ENCODE measurements at regions not wholly inside any gene's neighbourhood (a gene's known extent, or its start where the extent isn't known, plus 50 kb on each side); places are given as distances from the start of the nearest gene placed in this dataset.
A peak's percentile ranks its signal among the peaks of the same experiment; 100 is the strongest.

DNA sequence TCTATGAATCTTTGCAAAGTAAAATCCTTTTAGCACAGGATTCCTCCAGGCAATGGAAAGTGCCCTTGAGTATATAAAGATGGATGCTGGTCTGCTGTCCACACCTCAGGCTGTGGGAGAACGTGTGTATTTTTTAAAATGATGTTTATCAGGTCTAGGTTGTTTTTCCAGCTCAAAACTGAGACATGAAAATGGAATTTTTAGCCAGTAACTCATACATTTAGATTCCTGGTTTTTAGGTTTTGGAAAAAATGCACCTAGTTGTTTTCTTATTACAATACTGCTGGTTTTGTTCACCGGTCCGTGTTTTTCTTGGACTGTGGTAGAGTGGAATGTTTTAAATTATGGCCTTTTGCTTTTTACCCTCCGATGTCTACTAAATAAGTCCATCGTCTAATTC lies 554.7 kb downstream of the SOX6 start:
- DNase-seq (ENCODE audit: low read depth, low spot score): no peak
- Histone ChIP-seq H3K27ac (no peak overlapping the region), H3K9ac (ENCODE audit: insufficient read length) (no peak overlapping the region), H3K9me3 (ENCODE audit: low read depth, low read length) (no peaks in the 10 kb centered on the region), H3K36me3 (ENCODE audit: insufficient read depth, low read length) (no peaks in the 10 kb centered on the region), H3K4me3 (no peak overlapping the region)
- TF ChIP-seq EZH2 (IDR thresholded peaks at IDR 0.05): no peak
- no peak for TF ChIP-seq POLR2AphosphoS5 (IDR thresholded peaks at IDR 0.05; ENCODE audit: borderline replicate concordance, low read depth, low read length)
- TF ChIP-seq FOXP2 (optimal IDR thresholded peaks at IDR 0.05; ENCODE audit: control extremely low read depth, extremely low read length, insufficient read depth): no peak

DNA sequence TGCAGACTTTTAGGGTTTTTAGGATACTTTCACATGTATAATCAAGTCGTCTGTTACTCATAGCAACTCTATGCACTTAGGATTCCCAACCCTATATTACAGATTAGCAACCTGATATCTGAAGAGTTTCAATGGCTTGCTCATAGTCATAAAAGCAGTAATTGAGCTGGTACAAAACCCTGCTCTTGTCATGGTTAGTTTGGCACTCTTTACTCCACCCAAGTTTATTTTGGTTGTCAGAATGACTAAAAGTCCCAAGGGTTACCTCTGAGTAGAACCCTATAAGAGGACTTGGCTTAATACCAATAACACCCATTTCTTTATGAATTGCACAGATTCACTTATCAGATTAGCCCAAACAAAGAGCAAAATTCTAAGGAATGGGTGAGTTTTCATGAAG lies 550.6 kb downstream of the SOX6 start:
- H3K27ac ChIP-seq: no peak overlapping the region
- H3K36me3 ChIP-seq (ENCODE audit: insufficient read depth, low read length): no peaks in the 10 kb centered on the region
- no peaks in the 10 kb centered on the region for H3K9me3 ChIP-seq (ENCODE audit: low read depth, low read length)
- no peak for DNase-seq (ENCODE audit: low read depth, low spot score)
- no peak overlapping the region for H3K9ac ChIP-seq (ENCODE audit: insufficient read length)
- no peak for TF ChIP-seq FOXP2 (optimal IDR thresholded peaks at IDR 0.05; ENCODE audit: control extremely low read depth, extremely low read length, insufficient read depth)
- TF ChIP-seq POLR2AphosphoS5 (IDR thresholded peaks at IDR 0.05; ENCODE audit: borderline replicate concordance, low read depth, low read length): no peak
- TF ChIP-seq EZH2 (IDR thresholded peaks at IDR 0.05): no peak
- H3K4me3 ChIP-seq: no peak overlapping the region

DNA sequence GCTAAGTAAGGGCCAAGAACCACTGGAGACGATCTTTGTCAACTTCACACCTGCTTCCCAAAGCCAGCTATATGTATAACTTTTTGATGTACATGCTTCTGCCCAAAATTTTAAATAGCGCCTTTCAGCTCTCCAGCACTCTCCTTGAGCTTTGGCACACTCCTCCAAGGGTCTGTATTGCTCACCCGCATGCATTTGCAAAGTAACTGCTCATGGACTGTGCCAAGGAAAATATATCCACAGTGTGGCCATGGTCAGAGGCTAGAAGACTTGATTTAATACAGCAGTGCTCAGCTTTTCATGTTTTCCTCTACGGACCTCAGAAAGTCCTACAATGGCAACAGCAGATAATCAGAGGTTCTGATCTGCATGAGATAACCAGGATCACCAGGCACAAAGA lies 550.1 kb downstream of the SOX6 start:
- Histone ChIP-seq H3K27ac (no peak overlapping the region), H3K36me3 (ENCODE audit: insufficient read depth, low read length) (no peaks in the 10 kb centered on the region), H3K9ac (ENCODE audit: insufficient read length) (no peak overlapping the region), H3K4me3 (no peak overlapping the region), H3K9me3 (ENCODE audit: low read depth, low read length) (no peaks in the 10 kb centered on the region)
- no peak for DNase-seq (ENCODE audit: low read depth, low spot score)
- TF ChIP-seq POLR2AphosphoS5 (IDR thresholded peaks at IDR 0.05; ENCODE audit: borderline replicate concordance, low read depth, low read length) (no peak), EZH2 (IDR thresholded peaks at IDR 0.05) (no peak), FOXP2 (optimal IDR thresholded peaks at IDR 0.05; ENCODE audit: control extremely low read depth, extremely low read length, insufficient read depth) (no peak)

DNA sequence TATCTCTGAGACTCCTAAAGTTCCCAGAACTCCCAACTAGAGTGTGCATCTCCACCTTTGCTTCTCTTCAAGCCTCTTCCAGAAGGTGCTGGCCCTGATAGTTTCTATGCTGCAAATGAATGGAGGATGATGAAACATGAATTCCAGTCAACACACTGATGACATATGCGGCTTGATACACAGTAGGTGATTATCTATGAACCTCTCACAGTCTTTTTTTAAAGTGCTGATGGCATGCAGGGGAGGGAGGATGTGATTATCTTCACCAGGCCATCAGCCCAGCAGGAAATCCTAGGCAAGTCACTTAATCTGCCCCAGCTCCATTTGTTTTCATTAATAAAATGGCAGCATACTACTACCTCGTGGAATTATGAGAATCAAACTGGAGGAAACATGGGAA lies 548.5 kb downstream of the SOX6 start:
- no peak overlapping the region for H3K9ac ChIP-seq (ENCODE audit: insufficient read length)
- peak overlapping the region; percentile 34 for H3K4me3 ChIP-seq
- peak overlapping the region; percentile 63 for H3K27ac ChIP-seq
- H3K9me3 ChIP-seq (ENCODE audit: low read depth, low read length): no peaks in the 10 kb centered on the region
- H3K36me3 ChIP-seq (ENCODE audit: insufficient read depth, low read length): no peaks in the 10 kb centered on the region
- TF ChIP-seq POLR2AphosphoS5 (IDR thresholded peaks at IDR 0.05; ENCODE audit: borderline replicate concordance, low read depth, low read length) (no peak), EZH2 (IDR thresholded peaks at IDR 0.05) (no peak)
- no peak for DNase-seq (ENCODE audit: low read depth, low spot score)

DNA sequence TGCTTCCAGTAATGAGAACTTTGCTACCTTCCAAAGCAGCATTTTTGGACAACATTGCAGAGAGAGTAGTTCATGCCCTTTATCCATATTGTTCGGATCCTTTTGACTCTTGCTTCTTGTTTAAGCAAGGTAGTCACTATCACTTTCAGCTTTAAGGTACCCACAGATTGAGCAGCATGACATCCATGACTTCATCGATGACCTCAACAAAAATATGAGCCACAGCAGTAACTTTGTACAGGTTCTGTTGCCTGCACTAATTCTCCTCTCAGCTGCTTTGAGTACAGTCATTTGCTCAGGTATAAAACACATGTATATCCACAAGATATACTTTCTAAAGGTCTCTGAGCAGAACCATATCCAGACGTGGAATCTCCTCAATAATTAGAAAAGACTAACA lies 546.3 kb downstream of the SOX6 start:
- Histone ChIP-seq H3K4me3 (no peak overlapping the region), H3K9ac (ENCODE audit: insufficient read length) (no peak overlapping the region), H3K27ac (no peak overlapping the region), H3K9me3 (ENCODE audit: low read depth, low read length) (peaks cover 6% of the 10 kb centered on the region; the same call in 1 of the 2 replicates), H3K36me3 (ENCODE audit: insufficient read depth, low read length) (no peaks in the 10 kb centered on the region)
- no peak for TF ChIP-seq POLR2AphosphoS5 (IDR thresholded peaks at IDR 0.05; ENCODE audit: borderline replicate concordance, low read depth, low read length)
- no peak for TF ChIP-seq FOXP2 (optimal IDR thresholded peaks at IDR 0.05; ENCODE audit: control extremely low read depth, extremely low read length, insufficient read depth)
- no peak for TF ChIP-seq EZH2 (IDR thresholded peaks at IDR 0.05)
- DNase-seq (ENCODE audit: low read depth, low spot score): no peak

DNA sequence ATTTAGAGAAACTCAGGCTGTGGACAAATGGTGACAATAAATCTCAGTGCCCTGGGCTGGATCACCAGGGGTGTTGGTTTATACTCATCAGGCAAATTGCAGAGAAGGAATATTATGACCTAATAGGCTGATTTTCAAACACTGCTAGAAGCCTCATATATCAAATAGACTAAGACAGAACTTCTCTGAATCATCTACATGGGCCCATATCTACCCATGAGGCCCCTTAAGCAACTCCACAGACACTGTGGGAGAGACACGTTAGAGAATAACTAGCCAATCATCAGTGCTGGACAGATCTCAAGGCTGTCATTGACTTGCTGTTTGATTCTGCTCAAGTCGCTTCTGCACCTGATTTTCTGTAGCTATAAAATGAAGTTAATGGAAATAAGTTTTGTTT lies 545.8 kb downstream of the SOX6 start:
- no peak overlapping the region for H3K9ac ChIP-seq (ENCODE audit: insufficient read length)
- peaks cover 6% of the 10 kb centered on the region; the same call in 1 of the 2 replicates for H3K9me3 ChIP-seq (ENCODE audit: low read depth, low read length)
- no peak overlapping the region for H3K27ac ChIP-seq
- no peak overlapping the region for H3K4me3 ChIP-seq
- TF ChIP-seq FOXP2 (optimal IDR thresholded peaks at IDR 0.05; ENCODE audit: control extremely low read depth, extremely low read length, insufficient read depth) (no peak), POLR2AphosphoS5 (IDR thresholded peaks at IDR 0.05; ENCODE audit: borderline replicate concordance, low read depth, low read length) (no peak)
- no peaks in the 10 kb centered on the region for H3K36me3 ChIP-seq (ENCODE audit: insufficient read depth, low read length)
- DNase-seq (ENCODE audit: low read depth, low spot score): no peak

DNA sequence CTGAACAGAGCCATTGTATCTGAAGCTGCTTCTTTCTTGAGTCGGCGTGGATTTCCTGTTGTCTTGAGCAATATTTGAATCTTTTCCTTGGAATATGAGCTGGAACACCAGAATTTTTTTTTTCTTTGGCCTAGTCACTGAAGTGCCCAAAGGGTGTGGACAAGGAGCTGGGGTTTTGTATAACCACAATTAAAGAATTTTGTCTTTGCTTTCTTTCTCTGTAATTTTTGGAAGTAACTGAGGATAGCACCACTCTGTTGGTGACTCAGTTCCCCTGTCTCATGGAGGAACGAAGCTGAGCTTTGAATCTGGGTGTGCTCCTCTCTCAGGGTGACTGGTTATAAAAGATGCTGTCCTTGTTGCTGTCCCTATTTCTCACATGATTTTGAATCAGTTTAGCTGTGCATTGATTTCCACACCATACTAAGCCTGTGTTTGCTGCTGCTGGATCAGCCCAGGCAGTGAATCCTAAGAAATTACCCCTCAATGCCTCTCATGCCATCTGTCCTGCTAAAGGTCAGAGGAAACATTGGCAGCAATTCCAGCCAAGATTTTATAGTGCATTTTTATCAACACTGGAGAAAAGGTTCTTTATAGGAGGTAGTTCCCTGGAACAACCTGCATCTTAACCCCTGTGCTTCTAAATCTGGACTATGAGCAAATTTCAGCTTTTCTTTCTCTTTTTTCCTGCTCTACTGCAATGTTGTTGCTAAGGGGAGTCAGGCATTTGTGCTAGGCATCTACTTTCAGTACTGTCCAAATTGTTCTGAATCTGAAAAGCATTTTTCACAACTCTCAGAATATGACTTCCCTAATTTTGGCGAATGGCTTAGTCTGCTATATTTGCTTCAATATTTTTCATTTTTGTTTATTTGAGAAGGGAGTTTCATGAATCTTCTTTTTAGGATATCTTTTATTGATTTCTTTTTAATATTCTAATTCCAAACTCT lies 540.8 kb downstream of the SOX6 start:
- TF ChIP-seq POLR2AphosphoS5 (IDR thresholded peaks at IDR 0.05; ENCODE audit: borderline replicate concordance, low read depth, low read length) (no peak), EZH2 (IDR thresholded peaks at IDR 0.05) (no peak), FOXP2 (optimal IDR thresholded peaks at IDR 0.05; ENCODE audit: control extremely low read depth, extremely low read length, insufficient read depth) (no peak)
- no peak overlapping the region for H3K27ac ChIP-seq
- no peak for DNase-seq (ENCODE audit: low read depth, low spot score)

DNA sequence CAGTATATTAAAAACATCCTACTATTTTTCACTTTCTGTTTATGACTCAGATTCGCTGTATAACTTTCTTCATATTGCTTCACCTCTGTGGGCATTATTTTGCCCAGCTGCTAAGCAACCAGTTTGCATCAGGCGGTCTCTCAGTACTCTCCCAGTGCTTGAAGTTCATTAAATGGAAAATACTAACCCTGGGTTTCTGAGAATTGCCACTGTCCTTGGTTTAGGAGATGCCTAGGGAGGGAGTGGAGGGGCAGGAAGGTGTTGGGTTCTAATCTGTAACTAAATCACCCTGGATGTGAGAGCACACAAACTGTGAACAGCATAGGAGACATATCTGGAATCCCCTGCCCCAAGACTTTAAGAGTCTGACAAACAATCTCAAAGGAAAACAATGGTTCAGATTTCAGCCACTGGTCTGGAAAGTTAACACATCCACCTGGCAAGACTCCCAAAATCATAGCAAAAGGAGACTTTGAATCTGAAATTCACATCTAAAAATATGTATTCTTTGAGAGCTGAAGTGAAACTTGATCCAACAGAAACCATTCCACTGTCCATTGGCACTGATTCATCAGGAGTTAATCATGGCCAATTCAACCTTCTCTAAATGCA lies 540.0 kb downstream of the SOX6 start:
- Histone ChIP-seq H3K27ac (no peak overlapping the region), H3K36me3 (ENCODE audit: insufficient read depth, low read length) (no peaks in the 10 kb centered on the region), H3K9me3 (ENCODE audit: low read depth, low read length) (peaks cover 6% of the 10 kb centered on the region; the same call in 1 of the 2 replicates), H3K9ac (ENCODE audit: insufficient read length) (no peak overlapping the region), H3K4me3 (no peak overlapping the region)
- TF ChIP-seq POLR2AphosphoS5 (IDR thresholded peaks at IDR 0.05; ENCODE audit: borderline replicate concordance, low read depth, low read length): no peak
- TF ChIP-seq EZH2 (IDR thresholded peaks at IDR 0.05): no peak
- no peak for TF ChIP-seq FOXP2 (optimal IDR thresholded peaks at IDR 0.05; ENCODE audit: control extremely low read depth, extremely low read length, insufficient read depth)
- no peak for DNase-seq (ENCODE audit: low read depth, low spot score)

More for the DNA sequence above, 540.8 kb downstream of the SOX6 start:
- Histone ChIP-seq H3K36me3 (ENCODE audit: insufficient read depth, low read length) (no peaks in the 10 kb centered on the region), H3K9ac (ENCODE audit: insufficient read length) (no peak overlapping the region), H3K4me3 (no peak overlapping the region), H3K9me3 (ENCODE audit: low read depth, low read length) (peaks cover 6% of the 10 kb centered on the region; the same call in 1 of the 2 replicates)

Measured in SK-N-MC (cell line).